SH-SY5Y (cell line): ENCODE measurements at regions not wholly inside any gene's neighbourhood (a gene's known extent, or its start where the extent isn't known, plus 50 kb on each side); places are given as distances from the start of the nearest gene placed in this dataset.

ENCODE experiments used
- GATA2 ChIP-seq: IDR thresholded peaks from 2 replicates; pipeline ENCODE4 v1.6.1; 2011; ENCODE audit warnings: mild to moderate bottlenecking, low read depth, low read length
- GATA3 ChIP-seq: IDR thresholded peaks from 2 replicates; pipeline ENCODE4 v1.6.1; 2011; ENCODE audit warnings: low read depth, mild to moderate bottlenecking, low read length, moderate library complexity

DNA sequence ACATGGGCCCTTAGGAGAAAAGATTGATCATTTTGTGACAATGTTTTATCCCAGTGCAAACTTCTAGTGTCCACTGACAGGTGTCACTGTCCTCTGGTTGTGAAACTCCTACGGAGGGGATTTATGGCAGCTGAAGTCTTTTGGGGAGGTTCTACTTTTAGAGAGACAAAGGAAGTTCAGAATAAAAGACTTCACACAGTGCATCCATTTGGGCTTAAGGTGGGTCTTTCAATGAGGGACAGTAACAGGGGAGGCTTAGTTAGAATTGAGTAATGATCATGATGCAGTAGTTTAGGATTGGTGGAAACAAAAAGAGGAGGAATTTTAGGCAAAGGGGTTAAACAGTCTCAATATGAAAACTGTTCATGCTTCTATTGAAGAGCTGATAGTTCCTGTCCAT, 501.1 kb upstream of the NRP1 start:
- no peak for TF ChIP-seq GATA2
- no peak for TF ChIP-seq GATA3
